Uterus (tissue), 3 donors: ENCODE measurements at regions not wholly inside any gene's neighbourhood (a gene's known extent, or its start where the extent isn't known, plus 50 kb on each side); places are given as distances from the start of the nearest gene placed in this dataset.
A peak's percentile ranks its signal among the peaks of the same experiment; 100 is the strongest.

Source experiments
- DNase-seq, 2 donors: peaks; one replicate each; pipeline ENCODE4 v3.0.0-alpha.2; 2019 to 2020
- H3K27ac ChIP-seq, 2 donors: fragments of 200-600 bp; sonication (generic); 1 replicate in 1 of 2; 2 replicates in 1 of 2; pipeline ENCODE4 v1.5.1; 2016 to 2018
- H3K27me3 ChIP-seq, 2 donors: fragments of 200-600 bp; sonication (generic); one replicate each; pipeline ENCODE4 v1.5.1; 2018 to 2019; ENCODE audit warnings: control low read depth in 1 of 2
- H3K36me3 ChIP-seq, 2 donors: fragments of 200-600 bp; sonication (generic); one replicate each; pipeline ENCODE4 v1.5.1; 2019; ENCODE audit warnings: control low read depth in 1 of 2
- H3K4me1 ChIP-seq, 2 donors: fragments of 200-600 bp; sonication (generic); one replicate each; pipeline ENCODE4 v1.5.1; 2018 to 2019; ENCODE audit warnings: control low read depth in 1 of 2
- H3K4me3 ChIP-seq, 2 donors: fragments of 200-600 bp; sonication (generic); 1 replicate in 1 of 2; 2 replicates in 1 of 2; pipeline ENCODE4 v1.5.1; 2018 to 2019; ENCODE audit warnings: mild to moderate bottlenecking in 1 of 2
- H3K9me3 ChIP-seq, 2 donors: fragments of 200-600 bp; sonication (generic); one replicate each; pipeline ENCODE4 v1.5.1; 2019; ENCODE audit warnings: control low read depth in 1 of 2
- CTCF ChIP-seq, 4 experiments: fragments of 200-600 bp in 2 of 4; fragments of 450-650 bp in 2 of 4; sonication (generic) in 2 of 4; IDR thresholded peaks; one replicate each; pipeline ENCODE4 v1.5.1; 2016 to 2019; ENCODE audit warnings: antibody characterized with exemption in 4 of 4, mild to moderate bottlenecking in 2 of 4, moderate library complexity in 1 of 4
- POLR2A ChIP-seq, 2 donors: fragments of 450-650 bp; IDR thresholded peaks; one replicate each; pipeline ENCODE4 v1.6.1; 2016; ENCODE audit warnings: antibody characterized with exemption in 2 of 2, mild to moderate bottlenecking in 1 of 2, moderate library complexity in 1 of 2
- intact Hi-C: fragments of 100-400 bp; cut with DNase I; formaldehyde crosslinking; loops from one replicate; pipeline ENCODE4 v1.15.1; 2023; ENCODE audit warnings: low total_unique reads
- donor health status: DM: yes; HTN: yes; CAD: no.

GRCh38 chr5:57412680-57413079 is 69.9 kb downstream of the ACTBL2 start:
- H3K4me1 ChIP-seq, result no peaks in the 10 kb centered on the region
- intact Hi-C loops, result no loop called here
- H3K27ac ChIP-seq, result no peak overlapping the region
- no peaks in the 10 kb centered on the region for H3K27me3 ChIP-seq
- H3K36me3 ChIP-seq, result no peaks in the 10 kb centered on the region
- no peak for DNase-seq
- no peaks in the 10 kb centered on the region for H3K9me3 ChIP-seq
- H3K4me3 ChIP-seq, result no peak overlapping the region
- no peak for TF ChIP-seq CTCF (IDR thresholded peaks at IDR 0.05)
- TF ChIP-seq POLR2A (IDR thresholded peaks at IDR 0.05), result no peak

- Histone ChIP-seq H3K27ac (no peak overlapping the region), H3K4me3 (no peak overlapping the region), H3K27me3 (no peaks in the 10 kb centered on the region), H3K36me3 (no peaks in the 10 kb centered on the region), H3K4me1 (no peaks in the 10 kb centered on the region), H3K9me3 (no peaks in the 10 kb centered on the region)
- intact Hi-C loops, result no loop called here
- no peak for DNase-seq
- no peak for TF ChIP-seq POLR2A (IDR thresholded peaks at IDR 0.05)
- TF ChIP-seq CTCF (IDR thresholded peaks at IDR 0.05), result no peak
Observed at GRCh38 chr5:57411982-57412381, 70.6 kb downstream of the ACTBL2 start.

GRCh38 chr5:57410374-57411320 is 72.0 kb downstream of the ACTBL2 start:
- Histone ChIP-seq H3K9me3 (no peaks in the 10 kb centered on the region), H3K4me3 (no peak overlapping the region), H3K36me3 (no peaks in the 10 kb centered on the region), H3K27me3 (no peaks in the 10 kb centered on the region), H3K4me1 (no peaks in the 10 kb centered on the region), H3K27ac (no peak overlapping the region)
- no peak for DNase-seq
- TF ChIP-seq POLR2A (IDR thresholded peaks at IDR 0.05) (no peak), CTCF (IDR thresholded peaks at IDR 0.05) (no peak)
- intact Hi-C loops, result no loop called here

- intact Hi-C loops, result no loop called here
- Histone ChIP-seq H3K27me3 (no peaks in the 10 kb centered on the region), H3K27ac (peak overlapping the region in 1 of 2 donors; percentile 63), H3K4me3 (no peak overlapping the region), H3K36me3 (no peaks in the 10 kb centered on the region), H3K9me3 (no peaks in the 10 kb centered on the region), H3K4me1 (no peaks in the 10 kb centered on the region)
- no peak for DNase-seq
- TF ChIP-seq POLR2A (IDR thresholded peaks at IDR 0.05), result no peak
- no peak for TF ChIP-seq CTCF (IDR thresholded peaks at IDR 0.05)
Observed at GRCh38 chr5:57408714-57409113, 73.9 kb downstream of the ACTBL2 start.

GRCh38 chr5:57408285-57408684 is 74.3 kb downstream of the ACTBL2 start:
- DNase-seq, result no peak
- no peaks in the 10 kb centered on the region for H3K36me3 ChIP-seq
- no peaks in the 10 kb centered on the region for H3K27me3 ChIP-seq
- TF ChIP-seq CTCF (IDR thresholded peaks at IDR 0.05), result no peak
- no peak for TF ChIP-seq POLR2A (IDR thresholded peaks at IDR 0.05)
- intact Hi-C loops, result no loop called here
- H3K4me3 ChIP-seq, result no peak overlapping the region
- no peaks in the 10 kb centered on the region for H3K9me3 ChIP-seq
- peak overlapping the region in 1 of 2 donors; percentile 40 for H3K27ac ChIP-seq
- H3K4me1 ChIP-seq, result no peaks in the 10 kb centered on the region
